ENCODE measurements at regions not wholly inside any gene's neighbourhood (a gene's known extent, or its start where the extent isn't known, plus 50 kb on each side); places are given as distances from the start of the nearest gene placed in this dataset.

GRCh38 chr2:20104900-20105545, 53.6 kb upstream of the LAPTM4A start:
- Histone ChIP-seq H3K36me3 (replicated peaks in 1 of 2; ENCODE audit: control extremely low read depth in 1 of 2, control insufficient read depth in 1 of 2, extremely low read depth in 1 of 2, insufficient read depth in 2 of 2, low read length in 1 of 2) (no peaks in the 10 kb centered on the region), H3K9ac (ENCODE audit: low read length) (no peak overlapping the region), H2AFZ (ENCODE audit: insufficient read depth, low read depth, low read length, poor library complexity, severe bottlenecking) (no peak overlapping the region), H3K4me1 (ENCODE audit: control insufficient read depth in 2 of 2, insufficient read depth in 2 of 2, low read length in 2 of 2) (peaks cover 0 to 5% of the 10 kb centered on the region in 2 donors), H3K27ac (ENCODE audit: low read length in 2 of 2) (no peak overlapping the region), H3K4me3 (ENCODE audit: control extremely low read depth in 1 of 5, extremely low read depth in 1 of 5, insufficient read depth in 1 of 5, low read depth in 2 of 5, low read length in 4 of 5) (no peak overlapping the region), H4K20me1 (ENCODE audit: control insufficient read depth, insufficient read depth, low read length, poor library complexity, severe bottlenecking) (no peaks in the 10 kb centered on the region), H3K9me3 (ENCODE audit: control extremely low read depth in 1 of 3, control insufficient read depth in 2 of 3, insufficient read depth in 1 of 3, low read length in 2 of 3) (peaks cover 5 to 19% (median 5%) of the 10 kb centered on the region in 3 donors), H3K27me3 (replicated peaks in 1 of 4; ENCODE audit: control extremely low read depth in 1 of 4, control insufficient read depth in 3 of 4, insufficient read depth in 4 of 4, low read length in 3 of 4) (peaks cover 0 to 13% (median 2%) of the 10 kb centered on the region in 4 experiments), H3K79me2 (ENCODE audit: control insufficient read depth, insufficient read depth, low read length) (no peaks in the 10 kb centered on the region), H3K4me2 (replicated peaks; ENCODE audit: low read depth, low read length, poor library complexity, severe bottlenecking) (no peak overlapping the region)
- Mint-ChIP-seq H3K27me3 (peaks cover 43% of the 10 kb centered on the region), H3K9me3 (ENCODE audit: insufficient read depth) (peaks cover 4% of the 10 kb centered on the region), H3K4me1 (no peaks in the 10 kb centered on the region), H3K4me3 (no peak overlapping the region), H3K27ac (no peak overlapping the region)
- ChIA-PET POLR2A (no interaction called here), CTCF (interaction anchor here (2.3 kb wide), 1 partner anchor 90 kb away, joined by 14 read pairs; no protein-coding TSS in a partner anchor)
- TF ChIP-seq EZH2 (IDR thresholded peaks at IDR 0.05; ENCODE audit: borderline replicate concordance, insufficient read depth, low read depth, low read length, poor library complexity, severe bottlenecking): no peak
- no peak for TF ChIP-seq CTCF (IDR thresholded peaks at IDR 0.05)
- DNase-seq (no peak), ATAC-seq (ENCODE audit: low read depth) (no peak)
- intact Hi-C loops (cut with micrococcal nuclease): no loop called here
- 87% methylated on average over 6 of the region's 9 CpGs for WGBS (ENCODE audit: insufficient coverage)

DNA sequence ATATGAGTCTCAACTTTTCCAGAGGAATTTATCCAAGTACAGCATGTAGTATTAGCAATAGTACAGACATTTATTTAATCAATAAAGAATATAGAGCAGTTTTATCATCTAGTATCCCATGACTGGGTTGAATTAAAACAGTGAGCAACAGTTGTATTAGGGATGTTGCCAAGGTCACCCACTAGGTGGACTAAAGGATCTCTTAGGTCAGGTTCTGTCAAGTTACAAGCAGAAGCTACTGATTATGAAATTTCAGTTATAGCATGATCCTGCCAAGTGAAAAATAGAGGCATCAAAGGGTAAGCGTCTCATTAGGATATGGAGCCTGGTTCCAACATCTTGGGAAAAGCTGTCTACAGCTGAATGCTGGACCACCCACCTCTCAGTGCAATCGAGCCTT, 52.1 kb upstream of the LAPTM4A start:
- H3K79me2 ChIP-seq (ENCODE audit: control insufficient read depth, insufficient read depth, low read length): no peaks in the 10 kb centered on the region
- H3K4me3 ChIP-seq (ENCODE audit: control extremely low read depth in 1 of 5, extremely low read depth in 1 of 5, insufficient read depth in 1 of 5, low read depth in 2 of 5, low read length in 4 of 5): no peak overlapping the region
- Mint-ChIP-seq H3K27ac (no peak overlapping the region), H3K27me3 (peaks cover 47% of the 10 kb centered on the region), H3K4me3 (no peak overlapping the region), H3K4me1 (no peaks in the 10 kb centered on the region), H3K9me3 (ENCODE audit: insufficient read depth) (peaks cover 4% of the 10 kb centered on the region)
- no peak for TF ChIP-seq CTCF (IDR thresholded peaks at IDR 0.05)
- TF ChIP-seq EZH2 (IDR thresholded peaks at IDR 0.05; ENCODE audit: borderline replicate concordance, insufficient read depth, low read depth, low read length, poor library complexity, severe bottlenecking): no peak
- H3K27me3 ChIP-seq (replicated peaks in 1 of 4; ENCODE audit: control extremely low read depth in 1 of 4, control insufficient read depth in 3 of 4, insufficient read depth in 4 of 4, low read length in 3 of 4): peaks cover 0 to 13% (median 2%) of the 10 kb centered on the region in 4 experiments
- no peaks in the 10 kb centered on the region for H4K20me1 ChIP-seq (ENCODE audit: control insufficient read depth, insufficient read depth, low read length, poor library complexity, severe bottlenecking)
- intact Hi-C loops (cut with micrococcal nuclease): no loop called here
- WGBS (ENCODE audit: insufficient coverage): 71% methylated on average over 2 of the region's 2 CpGs
- H3K4me2 ChIP-seq (replicated peaks; ENCODE audit: low read depth, low read length, poor library complexity, severe bottlenecking): no peak overlapping the region
- ChIA-PET CTCF (interaction anchor here (2.3 kb wide), 1 partner anchor 88 kb away, joined by 14 read pairs; no protein-coding TSS in a partner anchor), POLR2A (no interaction called here)
- no peak overlapping the region for H3K9ac ChIP-seq (ENCODE audit: low read length)
- ATAC-seq (ENCODE audit: low read depth): no peak
- H3K27ac ChIP-seq (ENCODE audit: low read length in 2 of 2): no peak overlapping the region
- peaks cover 5 to 19% (median 5%) of the 10 kb centered on the region in 3 donors for H3K9me3 ChIP-seq (ENCODE audit: control extremely low read depth in 1 of 3, control insufficient read depth in 2 of 3, insufficient read depth in 1 of 3, low read length in 2 of 3)
- H3K36me3 ChIP-seq (replicated peaks in 1 of 2; ENCODE audit: control extremely low read depth in 1 of 2, control insufficient read depth in 1 of 2, extremely low read depth in 1 of 2, insufficient read depth in 2 of 2, low read length in 1 of 2): no peaks in the 10 kb centered on the region
- no peak for DNase-seq
- H3K4me1 ChIP-seq (ENCODE audit: control insufficient read depth in 2 of 2, insufficient read depth in 2 of 2, low read length in 2 of 2): peaks cover 0 to 5% of the 10 kb centered on the region in 2 donors
- H2AFZ ChIP-seq (ENCODE audit: insufficient read depth, low read depth, low read length, poor library complexity, severe bottlenecking): no peak overlapping the region

Data from B cell (primary cell).